ENCODE measurements at regions not wholly inside any gene's neighbourhood (a gene's known extent, or its start where the extent isn't known, plus 50 kb on each side); places are given as distances from the start of the nearest gene placed in this dataset.

DNA sequence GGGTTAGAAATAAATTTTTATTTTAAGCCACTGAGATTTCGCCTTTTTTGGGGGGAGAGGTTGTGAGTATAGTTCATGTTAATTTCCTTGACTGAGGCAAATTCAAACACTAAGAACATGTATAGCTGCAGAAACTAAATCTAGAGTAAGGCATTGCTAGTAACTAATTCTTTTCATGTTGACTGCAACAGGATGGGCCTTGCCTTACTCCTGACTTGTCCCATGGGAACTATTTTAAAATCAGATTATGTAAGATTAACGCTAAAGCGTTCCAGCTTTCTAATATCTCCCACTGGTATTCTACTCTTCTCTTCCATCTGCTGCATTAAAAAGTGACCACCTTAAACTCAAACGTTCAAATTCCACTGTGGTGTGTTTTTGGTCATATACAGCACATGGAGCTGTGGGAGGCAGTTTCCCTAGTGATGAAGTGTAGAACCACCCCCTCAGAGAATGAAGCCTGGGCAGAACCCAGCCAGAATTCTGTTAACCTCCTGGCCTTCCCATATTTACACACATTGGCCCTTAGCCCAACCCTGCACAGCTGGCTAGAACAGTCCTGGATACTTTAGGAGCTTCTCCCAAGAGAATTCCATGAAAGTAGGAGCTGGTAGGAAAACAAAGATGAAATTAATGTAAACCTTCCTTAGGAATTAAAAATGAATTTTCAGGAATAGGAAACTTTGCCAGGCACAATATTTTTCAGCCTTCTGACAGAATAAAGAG lies 687.8 kb downstream of the SLC4A3 start:
- H4K20me1 ChIP-seq, result no peaks in the 10 kb centered on the region
- peaks cover 0 to 7% (median 0%) of the 10 kb centered on the region in 11 experiments; a peak in 1 of 22 replicates for H3K9me3 ChIP-seq (replicated peaks in 1 of 11)
- no peak overlapping the region for H3K9ac ChIP-seq
- H3K27ac ChIP-seq, result no peak overlapping the region
- no peak overlapping the region for H3K4me3 ChIP-seq
- TF ChIP-seq Cebpa-rat (IDR thresholded peaks at IDR 0.05), result no peak
- no peaks in the 10 kb centered on the region for H3K27me3 ChIP-seq
- no peaks in the 10 kb centered on the region for H3K4me1 ChIP-seq
- H3K4me2 ChIP-seq, result no peak overlapping the region
- H3K36me3 ChIP-seq, result no peaks in the 10 kb centered on the region

DNA sequence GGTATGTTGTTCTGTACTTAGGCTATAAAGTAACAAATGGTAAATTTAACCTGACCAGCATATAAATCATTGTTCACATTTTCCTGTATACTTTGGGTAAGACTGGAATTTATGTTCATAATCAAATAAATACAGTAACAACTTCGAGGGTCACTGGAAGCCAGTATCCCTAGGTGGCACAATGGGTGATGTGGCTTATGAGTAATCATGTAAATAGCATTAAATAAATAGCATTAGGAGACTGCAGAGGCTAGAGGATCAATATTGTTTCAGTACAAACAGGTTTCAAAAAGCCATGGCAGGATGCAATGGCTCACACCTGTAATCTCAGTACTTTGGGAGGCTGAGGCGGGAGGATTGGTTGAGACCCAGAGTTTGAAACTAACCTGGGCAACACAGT lies 690.6 kb downstream of the SLC4A3 start:
- Histone ChIP-seq H3K4me3 (no peak overlapping the region), H3K9ac (no peak overlapping the region), H3K27ac (no peak overlapping the region), H3K27me3 (no peaks in the 10 kb centered on the region), H3K36me3 (no peaks in the 10 kb centered on the region), H3K4me1 (no peaks in the 10 kb centered on the region), H4K20me1 (no peaks in the 10 kb centered on the region), H3K4me2 (no peak overlapping the region), H3K9me3 (replicated peaks in 1 of 11) (peaks cover 0 to 7% (median 0%) of the 10 kb centered on the region in 11 experiments; a peak in 1 of 22 replicates)
- TF ChIP-seq Cebpa-rat (IDR thresholded peaks at IDR 0.05), result no peak

GRCh38 chr2:220318508-220318907 lies 691.1 kb downstream of the SLC4A3 start:
- H4K20me1 ChIP-seq, result no peaks in the 10 kb centered on the region
- no peak overlapping the region for H3K9ac ChIP-seq
- no peaks in the 10 kb centered on the region for H3K36me3 ChIP-seq
- H3K27ac ChIP-seq, result no peak overlapping the region
- no peaks in the 10 kb centered on the region for H3K27me3 ChIP-seq
- H3K4me3 ChIP-seq, result no peak overlapping the region
- peaks cover 0 to 7% (median 0%) of the 10 kb centered on the region in 11 experiments; a peak in 1 of 22 replicates for H3K9me3 ChIP-seq (replicated peaks in 1 of 11)
- no peaks in the 10 kb centered on the region for H3K4me1 ChIP-seq
- no peak overlapping the region for H3K4me2 ChIP-seq
- TF ChIP-seq Cebpa-rat (IDR thresholded peaks at IDR 0.05), result no peak

DNA sequence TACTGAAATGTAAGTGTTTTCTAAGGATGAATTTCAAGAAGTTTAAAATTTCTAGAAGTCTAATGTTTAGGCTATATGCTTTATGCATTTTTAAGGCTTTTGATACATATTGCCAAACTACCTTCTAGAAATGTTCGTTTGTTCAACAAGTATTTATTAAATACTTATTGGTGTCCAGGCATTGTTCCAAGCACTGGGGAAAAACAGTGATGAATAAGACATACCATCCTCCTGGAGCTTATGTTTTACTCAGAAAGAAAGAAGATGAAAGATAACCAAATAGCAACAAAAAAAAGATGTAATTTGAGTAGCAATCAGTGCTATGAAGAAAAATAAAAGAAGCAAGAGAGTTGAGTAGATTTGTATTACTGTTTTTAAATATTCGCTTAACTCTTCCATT lies 692.9 kb downstream of the SLC4A3 start:
- no peak overlapping the region for H3K27ac ChIP-seq
- TF ChIP-seq Cebpa-rat (IDR thresholded peaks at IDR 0.05), result no peak
- H3K9me3 ChIP-seq (replicated peaks in 1 of 11), result 0 out of 22 replicates have a peak, but pooled peaks cover 0 to 7% (median 0%) of the 10 kb centered on the region in 11 experiments
- H4K20me1 ChIP-seq, result no peaks in the 10 kb centered on the region
- no peak overlapping the region for H3K4me2 ChIP-seq
- H3K4me1 ChIP-seq, result no peaks in the 10 kb centered on the region
- no peaks in the 10 kb centered on the region for H3K36me3 ChIP-seq
- H3K4me3 ChIP-seq, result no peak overlapping the region
- H3K27me3 ChIP-seq, result no peaks in the 10 kb centered on the region
- H3K9ac ChIP-seq, result no peak overlapping the region

DNA sequence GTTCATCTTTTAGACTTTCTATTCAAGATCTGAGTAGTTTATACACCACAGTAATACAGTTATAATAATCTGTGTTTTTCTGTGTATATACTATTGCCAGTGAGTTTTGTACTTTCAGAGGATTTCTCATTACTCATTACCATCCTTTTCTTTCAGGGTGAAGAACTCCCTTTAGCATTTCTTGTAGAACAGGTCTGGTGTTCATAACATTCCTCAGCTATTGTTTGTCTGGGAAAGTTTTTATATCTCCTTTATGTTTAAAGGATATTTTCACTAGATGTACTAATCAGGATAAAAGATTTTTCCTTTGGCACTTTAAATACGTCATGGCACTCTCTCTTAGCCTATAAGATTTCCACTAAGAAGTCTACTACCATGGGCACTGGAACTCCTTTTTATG lies 705.5 kb downstream of the SLC4A3 start:
- no peaks in the 10 kb centered on the region for H3K36me3 ChIP-seq
- H3K27me3 ChIP-seq, result no peaks in the 10 kb centered on the region
- H3K27ac ChIP-seq, result no peak overlapping the region
- H3K9me3 ChIP-seq (replicated peaks in 1 of 11), result peaks cover 0 to 14% (median 7%) of the 10 kb centered on the region in 11 experiments; a peak in 7 of 22 replicates
- H3K9ac ChIP-seq, result no peak overlapping the region
- H4K20me1 ChIP-seq, result no peaks in the 10 kb centered on the region
- H3K4me2 ChIP-seq, result no peak overlapping the region
- peaks cover 0 to 5% (median 3%) of the 10 kb centered on the region in 10 experiments; a peak in 5 of 20 replicates for H3K4me1 ChIP-seq
- TF ChIP-seq Cebpa-rat (IDR thresholded peaks at IDR 0.05), result no peak
- no peak overlapping the region for H3K4me3 ChIP-seq

DNA sequence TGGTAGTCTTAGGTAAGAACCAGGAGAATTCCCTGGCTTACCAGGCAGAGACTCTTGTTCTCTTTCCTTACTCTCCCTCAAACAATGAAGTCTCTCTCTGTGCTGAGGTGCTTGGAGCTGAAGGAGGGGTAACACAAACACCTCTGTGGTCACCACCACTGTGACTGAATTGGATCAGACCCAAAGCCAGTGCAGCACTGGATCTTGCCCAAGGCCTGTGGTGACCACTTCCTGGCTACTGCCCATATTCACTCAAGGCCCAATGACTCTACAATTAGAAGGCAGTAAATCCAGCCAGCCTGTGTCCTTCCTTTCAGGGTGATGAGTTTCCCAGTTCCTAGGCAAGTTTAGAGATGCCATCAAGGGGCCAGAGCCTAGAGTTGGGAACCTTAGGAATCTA lies 706.8 kb downstream of the SLC4A3 start:
- Histone ChIP-seq H3K27me3 (no peaks in the 10 kb centered on the region), H4K20me1 (no peaks in the 10 kb centered on the region), H3K36me3 (no peaks in the 10 kb centered on the region), H3K4me3 (no peak overlapping the region), H3K9me3 (replicated peaks in 1 of 11) (peaks cover 0 to 12% (median 6%) of the 10 kb centered on the region in 11 experiments; a peak in 7 of 22 replicates), H3K4me2 (no peak overlapping the region), H3K4me1 (peaks cover 0 to 7% (median 3%) of the 10 kb centered on the region in 10 experiments; a peak in 5 of 20 replicates), H3K27ac (no peak overlapping the region), H3K9ac (no peak overlapping the region)
- TF ChIP-seq Cebpa-rat (IDR thresholded peaks at IDR 0.05), result no peak

GRCh38 chr2:220334871-220335590 lies 707.6 kb downstream of the SLC4A3 start:
- TF ChIP-seq Cebpa-rat (IDR thresholded peaks at IDR 0.05), result no peak
- no peak overlapping the region for H3K9ac ChIP-seq
- peaks cover 0 to 8% (median 1%) of the 10 kb centered on the region in 11 experiments; a peak in 5 of 22 replicates for H3K9me3 ChIP-seq (replicated peaks in 1 of 11)
- H3K4me1 ChIP-seq, result peaks cover 0 to 7% (median 3%) of the 10 kb centered on the region in 10 experiments; a peak in 5 of 20 replicates
- H3K36me3 ChIP-seq, result no peaks in the 10 kb centered on the region
- H3K27ac ChIP-seq, result no peak overlapping the region
- H3K4me2 ChIP-seq, result no peak overlapping the region; a peak in 2 of 22 replicates
- no peak overlapping the region for H3K4me3 ChIP-seq
- no peaks in the 10 kb centered on the region for H3K27me3 ChIP-seq
- H4K20me1 ChIP-seq, result no peaks in the 10 kb centered on the region

DNA sequence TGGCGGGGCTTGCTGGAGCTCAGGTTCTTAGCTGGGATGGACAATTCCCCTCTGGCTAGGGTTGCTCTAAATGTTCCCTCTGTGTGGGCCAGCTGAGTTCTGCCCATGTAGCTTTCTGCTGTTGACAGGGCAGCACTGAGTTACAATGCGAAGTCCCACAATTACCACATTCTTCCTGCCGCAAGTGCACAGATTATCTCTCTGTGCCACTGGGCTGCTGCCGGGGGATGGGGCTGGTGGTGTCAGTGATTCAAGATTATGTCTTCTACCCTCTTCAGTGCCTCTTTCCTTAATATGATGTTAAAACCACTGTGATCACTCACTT lies 708.1 kb downstream of the SLC4A3 start:
- Histone ChIP-seq H3K36me3 (no peaks in the 10 kb centered on the region), H3K27ac (no peak overlapping the region), H3K4me2 (no peak overlapping the region; a peak in 2 of 22 replicates), H3K9me3 (replicated peaks in 1 of 11) (peaks cover 0 to 8% (median 0%) of the 10 kb centered on the region in 11 experiments; a peak in 3 of 22 replicates), H3K4me1 (peaks cover 0 to 7% (median 3%) of the 10 kb centered on the region in 10 experiments; a peak in 5 of 20 replicates), H3K4me3 (no peak overlapping the region), H3K27me3 (no peaks in the 10 kb centered on the region), H4K20me1 (no peaks in the 10 kb centered on the region), H3K9ac (no peak overlapping the region)
- TF ChIP-seq Cebpa-rat (IDR thresholded peaks at IDR 0.05), result no peak

DNA sequence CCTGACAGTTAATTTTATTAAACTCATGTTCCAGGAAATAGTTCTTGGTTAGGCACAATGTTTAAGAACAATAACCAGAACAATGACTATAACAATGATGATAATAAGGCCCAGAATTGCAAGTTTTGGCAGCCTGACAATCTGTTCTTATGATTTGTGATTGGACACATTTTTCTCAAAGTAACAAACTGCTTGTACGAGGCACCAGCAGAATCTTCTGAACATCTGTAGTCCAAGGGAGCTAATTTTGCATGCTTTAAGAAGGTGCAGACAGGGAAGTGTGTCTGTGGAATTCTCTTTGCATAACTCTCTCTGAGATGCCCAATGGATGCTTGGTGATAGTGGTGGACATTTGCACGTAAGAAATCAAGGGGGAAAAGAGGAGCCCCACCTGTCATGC lies 709.3 kb downstream of the SLC4A3 start:
- no peaks in the 10 kb centered on the region for H4K20me1 ChIP-seq

More for the DNA sequence above, 709.3 kb downstream of the SLC4A3 start:
- Histone ChIP-seq H3K9me3 (replicated peaks in 1 of 11) (peaks cover 0 to 6% (median 0%) of the 10 kb centered on the region in 11 experiments; a peak in 3 of 22 replicates), H3K4me2 (no peak overlapping the region), H3K4me3 (no peak overlapping the region), H3K9ac (no peak overlapping the region), H3K36me3 (no peaks in the 10 kb centered on the region), H3K27me3 (no peaks in the 10 kb centered on the region), H3K27ac (no peak overlapping the region), H3K4me1 (peaks cover 0 to 7% (median 3%) of the 10 kb centered on the region in 10 experiments; a peak in 5 of 20 replicates)
- TF ChIP-seq Cebpa-rat (IDR thresholded peaks at IDR 0.05), result no peak
